Stomach smooth muscle (tissue), 2 donors: ENCODE measurements at regions not wholly inside any gene's neighbourhood (a gene's known extent, or its start where the extent isn't known, plus 50 kb on each side); places are given as distances from the start of the nearest gene placed in this dataset.

Experiments used
- H3K27ac ChIP-seq: one replicate; pipeline ENCODE4 v1.7.0; 2013; ENCODE audit warnings: mild to moderate bottlenecking, low read length, inconsistent platforms
- H3K27me3 ChIP-seq, 2 donors: one replicate each; pipeline ENCODE4 v1.7.0; 2013; ENCODE audit warnings: low read length in 2 of 2; ENCODE audit not compliant: insufficient read depth in 2 of 2, control insufficient read depth in 1 of 2
- H3K36me3 ChIP-seq, 2 donors: one replicate each; pipeline ENCODE4 v1.7.0; 2013; ENCODE audit warnings: low read length in 2 of 2; ENCODE audit not compliant: control insufficient read depth in 2 of 2, insufficient read depth in 2 of 2
- H3K4me1 ChIP-seq: one replicate; pipeline ENCODE4 v1.7.0; 2013; ENCODE audit warnings: low read length; ENCODE audit not compliant: control insufficient read depth, insufficient read depth
- H3K4me3 ChIP-seq, 2 donors: one replicate each; pipeline ENCODE4 v1.7.0; 2013; ENCODE audit warnings: low read length in 2 of 2
- H3K9ac ChIP-seq, 2 donors: one replicate each; pipeline ENCODE4 v1.7.0; 2013; ENCODE audit warnings: low read length in 2 of 2, mild to moderate bottlenecking in 1 of 2
- H3K9me3 ChIP-seq, 2 donors: one replicate each; pipeline ENCODE4 v1.7.0; 2013; ENCODE audit warnings: low read length in 2 of 2; ENCODE audit not compliant: control insufficient read depth in 2 of 2
- donor health status: healthy.
- donor health status: Pancreatic carcinoma.

- no peaks in the 10 kb centered on the region for H3K9me3 ChIP-seq
- H3K27me3 ChIP-seq, result no peaks in the 10 kb centered on the region
- H3K27ac ChIP-seq, result no peak overlapping the region
- H3K36me3 ChIP-seq, result no peaks in the 10 kb centered on the region
- no peak overlapping the region for H3K4me3 ChIP-seq
- no peaks in the 10 kb centered on the region for H3K4me1 ChIP-seq
- H3K9ac ChIP-seq, result no peak overlapping the region
Observed at GRCh38 chr5:52598968-52599367, 188.7 kb upstream of the ITGA1 start.

- Histone ChIP-seq H3K36me3 (no peaks in the 10 kb centered on the region), H3K27ac (no peak overlapping the region), H3K4me1 (no peaks in the 10 kb centered on the region), H3K9ac (no peak overlapping the region), H3K9me3 (no peaks in the 10 kb centered on the region), H3K27me3 (no peaks in the 10 kb centered on the region), H3K4me3 (no peak overlapping the region)
Observed at GRCh38 chr5:52603778-52604554, 183.8 kb upstream of the ITGA1 start.

- Histone ChIP-seq H3K9me3 (no peaks in the 10 kb centered on the region), H3K27me3 (no peaks in the 10 kb centered on the region), H3K9ac (no peak overlapping the region), H3K4me1 (no peaks in the 10 kb centered on the region), H3K4me3 (no peak overlapping the region), H3K36me3 (no peaks in the 10 kb centered on the region), H3K27ac (no peak overlapping the region)
Observed at GRCh38 chr5:52605317-52606313, 182.1 kb upstream of the ITGA1 start.

GRCh38 chr5:52607227-52607824 lies 180.4 kb upstream of the ITGA1 start:
- H3K36me3 ChIP-seq, result no peaks in the 10 kb centered on the region
- H3K27ac ChIP-seq, result no peak overlapping the region
- no peaks in the 10 kb centered on the region for H3K27me3 ChIP-seq
- H3K9me3 ChIP-seq, result no peaks in the 10 kb centered on the region
- H3K4me1 ChIP-seq, result no peaks in the 10 kb centered on the region
- no peak overlapping the region for H3K4me3 ChIP-seq
- H3K9ac ChIP-seq, result no peak overlapping the region

- H3K27me3 ChIP-seq, result no peaks in the 10 kb centered on the region
- no peaks in the 10 kb centered on the region for H3K36me3 ChIP-seq
- H3K4me1 ChIP-seq, result no peaks in the 10 kb centered on the region
- H3K9me3 ChIP-seq, result no peaks in the 10 kb centered on the region
- H3K9ac ChIP-seq, result no peak overlapping the region
- no peak overlapping the region for H3K27ac ChIP-seq
- H3K4me3 ChIP-seq, result no peak overlapping the region
Observed at GRCh38 chr5:52620315-52620714, 167.4 kb upstream of the ITGA1 start.

- no peak overlapping the region for H3K27ac ChIP-seq
- no peaks in the 10 kb centered on the region for H3K36me3 ChIP-seq
- no peak overlapping the region for H3K9ac ChIP-seq
- no peaks in the 10 kb centered on the region for H3K9me3 ChIP-seq
- no peaks in the 10 kb centered on the region for H3K27me3 ChIP-seq
- H3K4me3 ChIP-seq, result no peak overlapping the region
- no peaks in the 10 kb centered on the region for H3K4me1 ChIP-seq
Observed at GRCh38 chr5:52623291-52623690, 164.4 kb upstream of the ITGA1 start.

- Histone ChIP-seq H3K4me3 (no peak overlapping the region), H3K4me1 (no peaks in the 10 kb centered on the region), H3K9ac (no peak overlapping the region), H3K27ac (no peak overlapping the region), H3K9me3 (no peaks in the 10 kb centered on the region), H3K36me3 (no peaks in the 10 kb centered on the region), H3K27me3 (no peaks in the 10 kb centered on the region)
Observed at GRCh38 chr5:52624291-52624690, 163.4 kb upstream of the ITGA1 start.

GRCh38 chr5:52626312-52626711 lies 161.4 kb upstream of the ITGA1 start:
- H3K27ac ChIP-seq, result no peak overlapping the region
- no peak overlapping the region for H3K4me3 ChIP-seq
- no peaks in the 10 kb centered on the region for H3K9me3 ChIP-seq
- H3K36me3 ChIP-seq, result no peaks in the 10 kb centered on the region
- no peaks in the 10 kb centered on the region for H3K4me1 ChIP-seq
- peaks cover 0 to 4% of the 10 kb centered on the region in 2 donors for H3K27me3 ChIP-seq
- no peak overlapping the region for H3K9ac ChIP-seq

- no peak overlapping the region for H3K4me3 ChIP-seq
- H3K9me3 ChIP-seq, result no peaks in the 10 kb centered on the region
- H3K9ac ChIP-seq, result no peak overlapping the region
- peaks cover 0 to 4% of the 10 kb centered on the region in 2 donors for H3K27me3 ChIP-seq
- no peaks in the 10 kb centered on the region for H3K4me1 ChIP-seq
- no peaks in the 10 kb centered on the region for H3K36me3 ChIP-seq
- no peak overlapping the region for H3K27ac ChIP-seq
Observed at GRCh38 chr5:52627740-52628139, 160.0 kb upstream of the ITGA1 start.

- no peaks in the 10 kb centered on the region for H3K36me3 ChIP-seq
- H3K9me3 ChIP-seq, result no peaks in the 10 kb centered on the region
- H3K4me1 ChIP-seq, result no peaks in the 10 kb centered on the region
- no peak overlapping the region for H3K9ac ChIP-seq
- peaks cover 0 to 4% of the 10 kb centered on the region in 2 donors for H3K27me3 ChIP-seq
- no peak overlapping the region for H3K4me3 ChIP-seq
- H3K27ac ChIP-seq, result no peak overlapping the region
Observed at GRCh38 chr5:52632281-52632680, 155.4 kb upstream of the ITGA1 start.
